ENCODE measurements at regions not wholly inside any gene's neighbourhood (a gene's known extent, or its start where the extent isn't known, plus 50 kb on each side); places are given as distances from the start of the nearest gene placed in this dataset.

- no peak for DNase-seq (ENCODE audit: low read depth)
- TF ChIP-seq, protein P1, sequence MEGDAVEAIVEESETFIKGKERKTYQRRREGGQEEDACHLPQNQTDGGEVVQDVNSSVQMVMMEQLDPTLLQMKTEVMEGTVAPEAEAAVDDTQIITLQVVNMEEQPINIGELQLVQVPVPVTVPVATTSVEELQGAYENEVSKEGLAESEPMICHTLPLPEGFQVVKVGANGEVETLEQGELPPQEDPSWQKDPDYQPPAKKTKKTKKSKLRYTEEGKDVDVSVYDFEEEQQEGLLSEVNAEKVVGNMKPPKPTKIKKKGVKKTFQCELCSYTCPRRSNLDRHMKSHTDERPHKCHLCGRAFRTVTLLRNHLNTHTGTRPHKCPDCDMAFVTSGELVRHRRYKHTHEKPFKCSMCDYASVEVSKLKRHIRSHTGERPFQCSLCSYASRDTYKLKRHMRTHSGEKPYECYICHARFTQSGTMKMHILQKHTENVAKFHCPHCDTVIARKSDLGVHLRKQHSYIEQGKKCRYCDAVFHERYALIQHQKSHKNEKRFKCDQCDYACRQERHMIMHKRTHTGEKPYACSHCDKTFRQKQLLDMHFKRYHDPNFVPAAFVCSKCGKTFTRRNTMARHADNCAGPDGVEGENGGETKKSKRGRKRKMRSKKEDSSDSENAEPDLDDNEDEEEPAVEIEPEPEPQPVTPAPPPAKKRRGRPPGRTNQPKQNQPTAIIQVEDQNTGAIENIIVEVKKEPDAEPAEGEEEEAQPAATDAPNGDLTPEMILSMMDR (IDR thresholded peaks at IDR 0.05; ENCODE audit: control insufficient read depth, insufficient read depth, low read depth, low read length, missing control alignments), result no peak
- no peak overlapping the region for H3K4me3 ChIP-seq (ENCODE audit: control insufficient read depth, low read depth, low read length)
These were observed 105.7 kb upstream of the INSIG1 start for GRCh38 chr7:155191901-155192478.

- DNase-seq (ENCODE audit: low read depth), result no peak
- H3K4me3 ChIP-seq (ENCODE audit: control insufficient read depth, low read depth, low read length), result no peak overlapping the region
- TF ChIP-seq, protein P1 (IDR thresholded peaks at IDR 0.05; ENCODE audit: control insufficient read depth, insufficient read depth, low read depth, low read length, missing control alignments), result no peak
These were observed 104.6 kb upstream of the INSIG1 start for GRCh38 chr7:155192961-155193640.

DNA sequence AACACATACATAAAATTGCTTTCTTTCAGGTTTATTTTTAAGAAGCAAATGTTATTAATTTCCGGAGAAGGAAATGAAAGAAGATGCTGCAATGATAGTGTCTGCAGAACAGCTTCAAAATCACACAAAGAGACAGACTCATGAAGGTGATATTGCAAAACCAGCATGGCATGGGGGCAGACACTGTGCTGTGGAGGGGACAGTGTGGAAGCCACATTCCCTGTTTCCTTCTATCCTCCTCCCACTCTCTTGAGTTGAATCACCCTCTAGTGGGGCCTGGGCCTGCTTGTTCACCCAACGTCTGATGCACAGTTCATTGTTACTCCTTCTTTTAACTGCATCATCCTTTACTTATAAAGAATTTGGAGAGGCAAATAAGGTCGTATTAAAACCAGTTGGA, 104.0 kb upstream of the INSIG1 start:
- TF ChIP-seq, protein P1 (IDR thresholded peaks at IDR 0.05; ENCODE audit: control insufficient read depth, insufficient read depth, low read depth, low read length, missing control alignments), result no peak

GRCh38 chr7:155194382-155195140, 103.1 kb upstream of the INSIG1 start:
- no peak for DNase-seq (ENCODE audit: low read depth)
- H3K4me3 ChIP-seq (ENCODE audit: control insufficient read depth, low read depth, low read length), result no peak overlapping the region
- TF ChIP-seq, protein P1 (IDR thresholded peaks at IDR 0.05; ENCODE audit: control insufficient read depth, insufficient read depth, low read depth, low read length, missing control alignments), result no peak

More for the DNA sequence above, 104.0 kb upstream of the INSIG1 start:
- DNase-seq (ENCODE audit: low read depth), result no peak
- H3K4me3 ChIP-seq (ENCODE audit: control insufficient read depth, low read depth, low read length), result no peak overlapping the region

DNA sequence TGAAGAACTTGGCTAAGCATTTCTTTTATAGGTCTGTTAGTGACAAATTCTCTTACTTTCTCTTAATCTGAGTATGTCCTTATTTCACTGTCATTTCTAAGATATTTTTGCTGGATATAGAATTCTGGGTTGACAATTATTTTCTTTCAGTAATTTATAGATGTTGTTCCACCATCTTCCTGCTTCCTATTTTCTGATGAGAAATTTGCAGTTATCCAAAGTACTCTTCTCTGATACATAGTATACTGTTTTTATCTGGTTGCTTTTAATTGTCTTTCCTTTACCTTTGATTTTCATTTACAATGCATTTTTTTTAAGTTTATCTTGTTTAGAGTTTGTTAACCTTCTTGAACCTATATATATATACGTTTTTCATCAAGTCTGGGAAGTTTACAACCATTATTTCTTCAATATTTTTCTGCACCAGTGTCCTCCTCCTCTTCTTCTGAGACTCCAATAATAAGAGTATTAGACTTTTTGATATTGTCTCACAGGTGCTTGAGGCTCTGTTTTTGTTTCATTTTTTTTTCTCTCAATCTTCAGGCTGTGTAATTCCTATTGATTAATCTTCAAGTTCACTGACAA, 101.6 kb upstream of the INSIG1 start:
- H3K4me3 ChIP-seq (ENCODE audit: control insufficient read depth, low read depth, low read length), result no peak overlapping the region
- TF ChIP-seq, protein P1 (IDR thresholded peaks at IDR 0.05; ENCODE audit: control insufficient read depth, insufficient read depth, low read depth, low read length, missing control alignments), result no peak
- DNase-seq (ENCODE audit: low read depth), result no peak

DNA sequence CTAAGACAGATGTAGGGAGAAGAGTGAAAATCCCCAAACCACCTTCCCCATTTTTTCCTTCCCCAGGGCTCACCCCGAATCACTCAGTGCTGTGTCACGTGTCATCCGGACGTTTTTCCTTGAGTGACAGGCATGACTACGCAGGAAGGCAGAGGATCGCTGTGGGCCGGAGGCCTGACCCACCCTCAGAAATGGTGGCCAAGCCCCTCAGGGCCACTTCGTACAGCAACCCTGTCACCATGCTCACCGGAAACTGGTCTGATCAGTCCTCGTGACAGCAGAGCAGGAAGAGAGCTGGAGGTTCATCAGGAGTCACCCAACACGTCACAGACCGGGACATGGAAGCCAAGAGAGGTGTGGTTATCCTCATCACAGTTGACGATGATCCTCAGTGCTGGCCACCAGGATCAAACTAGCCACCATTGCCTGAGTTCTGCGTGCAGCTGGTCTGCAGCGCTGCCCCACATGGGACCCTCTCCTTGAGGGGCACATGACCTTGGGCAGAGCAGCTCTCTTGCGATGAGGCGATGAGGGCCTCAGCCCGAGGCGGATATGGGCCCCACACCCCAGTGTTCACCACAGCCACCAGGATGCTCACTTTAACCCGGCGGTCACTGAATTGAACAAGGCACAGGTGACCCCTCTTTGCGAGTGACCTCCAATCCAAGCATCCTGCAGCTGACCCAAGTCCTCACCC, 99.3 kb upstream of the INSIG1 start:
- DNase-seq (ENCODE audit: low read depth), result no peak
- TF ChIP-seq, protein P1 (IDR thresholded peaks at IDR 0.05; ENCODE audit: control insufficient read depth, insufficient read depth, low read depth, low read length, missing control alignments), result no peak
- no peak overlapping the region for H3K4me3 ChIP-seq (ENCODE audit: control insufficient read depth, low read depth, low read length)

All from AG09309 (cell line).